NCI-H446 treated with DMSO at 0.1 percent for 48 hours (cell line): ENCODE measurements at regions not wholly inside any gene's neighbourhood (a gene's known extent, or its start where the extent isn't known, plus 50 kb on each side); places are given as distances from the start of the nearest gene placed in this dataset.

ENCODE experiments used
- DNase-seq: peaks from one replicate; lab custom pipeline; 2025; lab: John Stamatoyannopoulos, UW

DNA sequence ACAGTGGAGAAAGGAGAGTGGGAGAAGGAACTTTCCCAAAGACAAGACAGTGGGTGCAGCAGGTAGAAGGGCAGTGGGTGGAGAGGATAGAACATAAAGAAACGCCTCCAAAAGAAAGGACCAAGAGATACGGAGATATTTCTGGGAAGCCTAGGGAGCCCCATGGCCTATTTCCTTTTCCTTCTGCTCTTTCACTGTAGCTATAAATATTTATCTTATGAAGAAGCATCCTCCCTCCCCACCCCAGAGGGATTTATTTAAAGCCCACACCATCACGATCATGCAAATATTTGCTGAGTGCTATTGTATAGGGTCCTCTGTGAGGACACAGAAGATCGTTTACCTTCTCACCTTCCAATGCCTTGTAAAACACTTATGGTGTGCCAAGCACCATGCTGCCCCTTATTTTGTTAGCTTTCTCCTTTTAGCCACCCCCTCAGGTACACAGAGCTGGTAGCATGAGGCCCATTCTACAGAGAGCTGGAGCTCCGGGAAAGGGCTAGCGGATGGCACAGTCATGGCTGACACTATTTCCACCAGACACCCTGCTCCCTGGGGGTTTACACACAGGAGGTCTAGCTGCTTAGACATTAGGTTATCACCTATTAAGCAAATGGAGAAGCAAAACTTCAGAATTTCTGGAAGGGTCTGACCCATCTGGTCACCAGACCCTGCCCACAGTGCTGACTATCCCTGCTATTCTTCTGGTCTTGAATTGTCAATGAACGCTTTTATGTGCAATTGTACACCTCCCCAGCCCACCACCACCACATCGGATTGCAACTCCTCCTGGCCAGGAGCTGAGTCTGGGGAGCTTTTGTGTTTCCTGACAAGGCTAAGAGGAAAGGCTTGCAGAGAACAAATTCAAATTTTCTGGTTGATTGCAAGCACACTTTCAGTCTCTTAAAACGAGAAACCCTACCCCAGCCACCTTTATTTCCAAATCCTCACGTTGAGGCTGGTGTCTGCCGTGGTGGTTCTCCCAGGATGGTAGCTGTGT lies 91.8 kb upstream of the KLF7 start:
- DNase-seq, result no peak

DNA sequence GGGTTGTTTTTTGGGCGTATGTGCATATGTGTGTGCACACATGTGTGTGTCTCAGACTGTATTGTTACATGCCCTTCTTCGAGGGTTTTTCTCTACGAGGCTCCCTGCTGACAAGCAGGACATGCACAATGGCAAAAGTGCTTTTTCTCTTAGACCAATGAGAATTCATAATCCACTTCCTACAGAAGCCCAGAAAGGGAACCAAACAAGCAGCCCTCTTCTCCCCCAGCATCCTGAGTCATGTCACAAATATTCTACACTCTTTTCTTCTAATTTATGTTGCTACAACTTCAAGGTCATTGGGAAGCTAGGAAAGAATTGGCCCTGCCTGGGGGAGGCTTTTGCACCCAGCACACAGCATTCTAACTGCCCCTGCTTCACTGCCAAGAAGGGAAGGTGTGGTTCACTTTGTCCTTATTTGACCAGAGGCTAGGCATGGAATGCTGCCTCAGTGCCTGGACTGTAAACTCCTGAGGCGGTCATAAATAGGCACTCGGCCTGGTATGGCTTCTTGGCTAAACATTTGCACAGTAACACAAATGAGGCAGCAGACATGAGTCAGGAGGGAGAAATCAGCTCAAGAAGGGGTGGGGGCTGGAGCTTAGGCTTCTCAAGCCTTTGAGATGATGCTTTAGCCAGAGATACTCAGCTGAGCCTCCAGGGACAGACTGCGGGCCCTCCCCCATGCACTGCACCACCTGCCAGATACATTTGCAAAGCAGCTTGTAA lies 92.7 kb upstream of the KLF7 start:
- DNase-seq, result peak; percentile 94

DNA sequence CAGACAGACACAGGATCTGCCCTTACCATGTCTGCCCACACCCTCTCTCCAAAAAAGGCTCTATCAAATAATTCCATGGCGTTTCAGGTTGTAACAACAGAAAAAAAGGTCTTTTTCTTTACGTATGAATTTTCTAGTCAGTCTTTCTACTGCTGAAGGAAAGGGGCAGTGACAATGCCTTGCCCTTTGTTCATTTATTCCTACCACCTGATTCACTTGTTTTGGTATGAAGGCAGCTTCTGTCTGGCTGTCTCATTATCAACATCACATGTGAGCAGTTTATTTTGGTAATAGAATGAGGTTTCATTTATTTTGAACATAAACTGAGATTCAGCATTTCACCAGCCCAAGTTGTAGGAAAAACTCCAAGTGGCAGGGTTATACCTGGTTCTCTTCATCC lies 94.3 kb upstream of the KLF7 start:
- no peak for DNase-seq

DNA sequence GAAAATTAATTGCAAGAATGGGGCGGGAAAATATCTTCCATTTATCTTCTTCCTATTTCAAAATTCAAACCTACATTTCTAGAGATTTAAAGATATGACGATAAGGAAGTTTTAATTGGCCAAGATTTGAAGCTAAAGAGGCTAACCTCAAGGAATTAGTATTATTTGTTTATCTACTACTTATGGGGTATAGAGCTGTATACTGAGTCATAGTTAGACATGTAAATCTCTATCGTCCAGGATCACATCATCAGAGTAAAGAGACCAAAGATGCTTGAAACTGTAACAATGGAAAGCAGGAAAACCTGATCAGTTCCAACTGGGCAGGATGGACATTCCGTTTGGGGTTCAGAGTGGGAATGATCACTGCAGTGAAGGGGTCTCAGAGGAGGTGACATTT lies 95.2 kb upstream of the KLF7 start:
- no peak for DNase-seq

DNA sequence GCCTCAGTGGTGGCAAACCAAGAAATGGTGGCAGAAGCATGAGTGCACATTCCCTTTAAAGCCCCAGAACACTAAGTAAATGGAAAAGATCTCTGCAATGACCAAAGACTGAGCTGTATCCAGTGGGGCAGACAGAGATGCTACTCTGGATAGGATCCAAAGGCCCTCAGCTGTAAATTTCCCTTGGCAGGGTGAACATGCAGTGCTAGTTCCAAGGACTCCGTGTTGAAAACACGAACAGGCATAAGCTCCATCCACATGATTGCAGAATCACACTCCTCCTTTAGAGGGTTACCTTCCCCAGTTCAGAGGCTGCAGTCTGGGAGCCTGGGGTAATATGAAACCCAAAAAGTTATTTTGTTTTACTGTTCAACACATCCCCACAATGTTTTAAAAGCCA lies 98.6 kb upstream of the KLF7 start:
- DNase-seq, result peak; percentile 83

DNA sequence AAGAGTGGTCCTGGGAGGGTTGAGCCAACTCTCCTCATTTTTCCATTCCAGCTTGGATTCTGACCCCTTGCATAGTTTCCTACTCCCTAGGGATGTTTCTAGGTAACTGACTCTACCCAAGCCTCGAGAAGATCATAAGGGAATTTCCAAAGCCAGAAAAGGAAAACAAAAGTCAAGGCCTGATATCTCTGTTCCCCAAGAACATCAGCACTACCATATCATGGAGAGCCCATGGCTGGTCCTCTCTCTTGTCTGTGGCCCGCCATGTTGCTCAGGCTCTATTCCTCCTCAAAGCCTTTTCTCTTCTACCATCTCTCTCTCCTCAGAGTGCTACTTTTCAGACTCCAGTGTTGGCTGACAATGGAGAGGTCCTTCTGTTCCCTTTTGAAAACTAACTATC lies 99.6 kb upstream of the KLF7 start:
- DNase-seq, result no peak

DNA sequence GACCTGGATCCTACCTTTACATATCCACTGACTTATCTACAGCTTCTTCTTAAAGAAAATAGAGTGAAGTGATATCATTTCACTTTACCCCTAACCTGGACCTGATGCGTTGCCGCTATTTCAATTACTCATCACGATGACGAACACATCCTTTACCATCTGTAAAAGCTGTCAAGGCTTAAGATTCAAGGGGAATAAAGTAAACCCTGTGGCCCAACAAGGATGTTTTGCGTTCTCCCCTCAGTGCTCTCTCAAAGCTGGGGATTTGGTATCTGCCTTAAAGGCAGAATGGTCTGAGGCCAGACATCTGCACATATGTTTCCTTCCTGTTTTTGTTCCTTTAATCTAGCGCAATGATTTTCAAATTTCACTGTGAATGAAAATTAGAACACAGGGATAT lies 100.1 kb upstream of the KLF7 start:
- DNase-seq, result no peak

DNA sequence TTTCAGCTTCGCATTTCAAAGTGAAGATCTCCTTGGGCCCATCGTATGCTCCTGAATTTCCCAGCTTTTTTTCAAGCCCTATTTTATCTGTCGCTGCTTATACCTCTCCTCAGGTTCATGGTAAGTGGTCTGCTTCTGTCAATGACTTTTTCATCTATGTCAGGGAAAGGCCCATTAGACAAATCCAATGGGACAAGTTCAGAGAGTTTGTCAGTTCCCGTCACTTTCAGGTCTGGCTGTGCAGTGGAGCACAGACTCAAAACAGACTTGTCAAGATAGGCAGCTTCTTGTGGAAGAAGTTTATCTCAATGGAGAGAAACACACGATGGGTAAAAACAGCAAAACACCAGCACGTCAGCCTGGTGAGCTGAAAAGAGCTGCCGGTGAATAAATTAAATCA lies 100.9 kb upstream of the KLF7 start:
- no peak for DNase-seq

DNA sequence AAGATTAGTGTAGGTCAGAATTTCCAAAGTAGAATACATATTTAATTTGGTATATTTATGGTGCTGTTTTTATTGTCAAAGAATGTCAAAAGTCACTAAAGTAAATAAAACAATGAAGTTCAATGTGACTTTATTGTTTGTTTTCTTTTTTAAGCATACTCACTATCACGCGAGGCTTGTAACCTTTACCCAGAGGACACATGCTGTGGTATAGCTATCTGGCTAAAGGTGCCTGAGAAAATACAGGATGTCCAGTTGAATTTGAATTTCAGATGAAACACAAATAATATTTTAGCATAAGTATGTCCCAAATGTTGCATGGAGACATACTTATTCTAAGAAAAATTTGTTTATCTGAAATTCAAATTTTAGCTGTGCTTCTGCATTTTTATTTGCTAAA lies 103.3 kb upstream of the KLF7 start:
- DNase-seq, result no peak

DNA sequence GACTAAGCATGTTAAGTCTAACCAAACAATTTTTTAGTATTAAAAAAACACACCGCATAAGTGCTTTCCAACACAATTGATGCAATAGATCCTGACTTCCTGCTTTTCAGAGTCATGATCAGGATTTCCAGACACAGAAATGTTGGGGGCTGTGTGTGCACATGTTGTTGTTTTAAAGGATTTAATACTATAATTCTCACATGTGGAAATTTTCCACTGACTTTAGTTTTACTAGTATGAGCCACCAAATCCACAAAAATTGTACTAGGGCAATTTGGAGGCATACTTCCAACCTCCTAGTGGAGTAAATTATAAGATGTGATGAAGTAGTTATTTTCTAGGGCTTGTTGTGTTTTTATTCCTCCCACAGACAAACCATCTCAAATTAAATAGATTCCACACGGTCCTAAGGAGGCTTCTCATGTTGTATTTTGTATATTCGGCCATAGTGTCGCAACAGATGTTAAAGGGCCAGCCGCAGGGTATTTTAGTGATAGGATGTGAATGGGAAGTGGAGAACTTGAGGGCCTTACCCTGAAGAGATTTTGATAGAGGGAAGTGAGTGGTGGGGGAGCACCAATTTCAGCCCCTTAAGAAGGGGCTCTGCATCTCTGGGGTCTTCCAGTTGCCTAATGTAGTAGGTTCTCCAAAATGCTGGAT lies 108.9 kb upstream of the KLF7 start:
- no peak for DNase-seq

DNA sequence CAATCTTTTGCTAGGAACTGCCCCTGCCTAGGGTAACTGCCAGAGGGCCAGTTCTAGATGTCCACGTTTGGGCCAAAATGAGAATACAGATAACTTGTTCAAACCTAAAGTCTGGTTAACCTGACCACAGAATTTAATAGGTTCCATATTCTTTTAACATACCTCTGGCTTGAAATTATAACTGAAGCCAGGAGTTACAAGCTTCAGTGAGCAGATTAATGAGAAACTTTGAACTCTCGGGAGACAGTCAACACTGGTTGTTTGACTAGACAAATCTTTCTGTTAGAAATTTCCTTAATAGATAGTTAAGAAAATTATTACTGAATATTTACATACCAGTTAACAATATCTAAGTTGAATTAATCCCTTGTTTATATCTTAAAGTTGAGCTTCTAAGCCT lies 110.0 kb upstream of the KLF7 start:
- DNase-seq, result no peak

DNA sequence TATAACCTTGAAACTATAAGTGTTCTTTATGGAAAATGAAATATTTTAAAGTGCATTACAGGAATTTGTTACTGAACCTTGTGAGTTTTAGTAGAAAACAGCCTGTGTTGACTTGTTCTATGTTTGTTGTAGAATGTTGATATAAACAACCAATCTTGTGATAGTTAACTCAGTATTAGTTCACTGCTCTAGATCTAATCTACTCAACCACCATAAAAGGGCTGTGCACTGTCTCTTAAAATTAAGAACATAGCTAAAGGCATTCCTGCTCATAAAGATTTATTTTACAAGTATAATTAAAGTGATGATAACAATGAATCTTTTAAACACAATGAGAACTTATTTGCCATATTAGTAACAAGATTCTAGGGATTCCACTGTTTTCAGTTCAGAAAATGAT lies 110.5 kb upstream of the KLF7 start:
- no peak for DNase-seq

DNA sequence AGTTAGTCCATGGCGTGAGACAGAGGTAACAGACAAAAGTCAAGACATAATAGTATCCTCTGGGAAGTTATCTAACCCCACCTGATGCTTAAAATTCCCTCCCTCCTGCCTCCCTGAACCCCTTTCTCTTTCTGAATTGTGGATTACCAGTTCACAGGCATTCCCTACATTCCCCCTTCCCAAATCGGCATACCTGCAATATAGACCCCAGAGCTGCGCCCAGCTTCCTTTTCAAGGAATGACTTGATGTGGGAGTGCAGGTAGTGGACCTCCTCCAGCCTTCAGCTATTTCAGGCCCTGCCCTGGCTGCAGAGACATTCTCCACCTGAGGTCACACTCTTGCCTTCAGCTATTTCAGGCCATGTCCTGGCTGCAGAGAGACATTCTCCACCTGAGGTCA lies 111.1 kb upstream of the KLF7 start:
- no peak for DNase-seq

DNA sequence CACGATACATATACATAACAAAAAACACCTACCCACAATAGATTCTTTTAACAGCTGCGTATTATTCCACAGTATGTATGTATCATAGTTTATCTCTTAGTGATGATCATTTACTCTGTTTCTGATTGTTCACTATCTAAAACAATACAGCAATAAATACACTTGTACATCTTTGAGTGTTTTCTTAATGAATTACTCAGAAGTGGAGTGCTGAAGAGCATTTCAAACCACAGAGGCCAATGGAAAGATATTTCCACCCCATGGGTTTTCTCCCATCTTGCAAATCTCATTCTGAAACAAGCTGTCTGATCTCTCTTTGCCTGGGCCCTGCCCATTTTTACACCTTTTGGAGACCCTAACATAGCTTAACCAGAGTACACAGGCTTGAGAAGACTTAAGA lies 113.8 kb upstream of the KLF7 start:
- DNase-seq, result no peak

DNA sequence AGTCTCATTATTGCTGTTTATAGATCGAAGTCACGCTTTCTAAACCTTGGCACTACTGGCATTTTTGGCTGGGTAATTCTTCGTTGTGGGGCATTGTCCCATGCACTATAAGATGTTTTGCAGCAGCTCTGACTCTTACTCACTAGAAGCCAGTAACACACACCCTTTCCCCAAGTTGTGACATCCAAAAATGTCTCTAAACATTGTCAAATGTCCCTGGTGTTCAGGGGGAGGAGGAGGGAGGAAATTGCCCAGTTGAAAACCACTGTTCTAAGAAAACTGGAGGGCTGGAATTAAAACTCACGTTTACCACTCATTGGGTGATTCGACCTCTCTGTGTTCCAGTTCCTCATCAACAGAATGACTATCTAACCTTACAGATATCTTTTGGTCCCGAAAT lies 115.7 kb upstream of the KLF7 start:
- no peak for DNase-seq

DNA sequence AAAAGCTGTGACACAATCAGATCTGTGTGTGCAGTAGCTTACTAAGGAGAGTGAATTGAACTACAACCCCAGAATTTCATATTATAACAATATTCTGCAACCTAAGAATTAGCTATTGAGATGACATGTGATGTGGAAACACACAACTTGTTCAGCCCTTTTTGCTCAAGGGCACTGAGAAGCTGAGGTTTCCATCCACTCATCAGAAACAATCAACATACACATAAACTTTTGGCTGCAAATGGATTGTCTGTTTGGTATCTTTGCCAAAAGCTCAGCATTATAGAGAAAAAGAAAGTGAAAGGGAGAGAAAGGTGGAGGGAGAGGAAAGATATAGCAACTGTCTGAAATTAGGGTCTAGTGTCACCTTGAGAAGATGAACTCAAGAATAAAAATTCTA lies 117.2 kb upstream of the KLF7 start:
- no peak for DNase-seq

DNA sequence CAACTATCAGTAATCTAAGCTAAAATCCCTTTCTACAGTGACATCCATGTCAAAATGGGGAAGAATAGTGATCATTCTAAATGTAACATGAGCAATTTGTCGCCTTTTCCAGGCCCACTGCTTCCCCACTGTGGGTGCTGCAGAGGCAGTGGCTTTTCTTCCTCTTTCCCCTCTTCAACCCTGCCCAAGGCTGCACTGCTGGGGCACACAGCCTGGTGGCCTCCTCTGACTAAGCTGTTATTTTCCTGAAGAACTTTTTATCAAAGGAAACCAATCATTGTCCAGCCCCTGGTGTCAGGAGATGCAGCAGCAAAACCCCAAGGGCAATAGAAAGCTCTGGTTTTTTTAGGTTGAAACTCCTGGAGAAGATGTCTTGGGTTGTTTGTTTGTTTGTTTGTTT lies 117.6 kb upstream of the KLF7 start:
- no peak for DNase-seq

DNA sequence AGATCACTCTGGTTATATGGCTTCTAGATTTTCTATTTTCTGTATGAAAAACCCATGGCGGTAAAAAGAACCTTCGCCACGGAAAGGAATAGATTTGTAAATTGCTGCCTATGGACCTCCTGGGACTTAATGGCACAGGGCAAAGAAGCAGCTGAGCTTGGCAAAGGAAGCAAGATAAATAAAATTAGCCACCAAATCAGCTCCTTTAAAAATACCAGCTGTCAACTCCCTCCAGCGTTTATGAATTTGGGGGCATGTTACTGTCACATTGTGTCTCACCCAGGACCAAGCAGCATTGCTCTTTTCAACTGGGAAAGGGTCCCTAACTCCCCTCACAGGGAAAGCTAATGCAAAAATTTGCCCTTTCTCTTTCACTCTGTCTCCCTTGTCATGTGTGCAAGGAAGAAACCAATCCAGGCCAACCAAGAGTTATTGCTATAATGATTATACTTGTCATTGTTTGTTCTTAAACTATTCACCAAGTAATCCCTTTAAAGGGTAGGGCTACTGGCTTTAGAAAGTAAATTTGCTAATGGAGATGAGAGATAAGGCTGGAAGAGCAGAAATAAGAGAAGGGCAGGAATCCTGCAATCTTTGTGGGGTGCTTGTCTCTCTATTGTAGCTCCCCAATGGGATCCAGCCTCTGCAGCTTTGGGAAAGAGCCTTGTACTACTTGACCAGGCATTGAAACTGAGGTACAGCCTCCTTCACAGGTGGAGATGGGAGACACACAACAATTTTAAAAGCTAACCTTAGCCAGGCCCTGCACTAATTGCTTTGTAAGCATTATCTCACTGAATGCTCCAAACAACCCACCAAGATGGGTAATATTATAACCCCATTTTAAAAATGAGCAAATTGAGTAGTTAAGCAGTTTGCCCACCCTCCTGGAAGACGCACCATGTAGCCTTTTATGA lies 119.1 kb upstream of the KLF7 start:
- peak; percentile 36 for DNase-seq

DNA sequence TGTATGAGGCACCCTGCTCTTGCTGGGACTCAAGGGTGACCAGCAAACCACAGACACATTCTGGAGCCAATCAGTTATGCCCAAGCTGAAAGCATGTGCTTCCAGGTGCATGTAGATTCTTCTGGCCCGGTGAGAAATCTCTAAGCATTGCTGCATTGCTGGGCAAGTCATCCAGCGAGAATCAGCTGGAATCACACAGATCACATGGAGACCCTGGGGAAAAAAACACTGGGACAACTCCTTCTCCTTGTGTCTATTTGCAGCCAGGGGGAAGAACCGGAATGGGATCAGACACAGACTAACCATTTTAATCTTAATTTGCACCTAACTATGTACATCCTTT lies 119.7 kb upstream of the KLF7 start:
- DNase-seq, result no peak

DNA sequence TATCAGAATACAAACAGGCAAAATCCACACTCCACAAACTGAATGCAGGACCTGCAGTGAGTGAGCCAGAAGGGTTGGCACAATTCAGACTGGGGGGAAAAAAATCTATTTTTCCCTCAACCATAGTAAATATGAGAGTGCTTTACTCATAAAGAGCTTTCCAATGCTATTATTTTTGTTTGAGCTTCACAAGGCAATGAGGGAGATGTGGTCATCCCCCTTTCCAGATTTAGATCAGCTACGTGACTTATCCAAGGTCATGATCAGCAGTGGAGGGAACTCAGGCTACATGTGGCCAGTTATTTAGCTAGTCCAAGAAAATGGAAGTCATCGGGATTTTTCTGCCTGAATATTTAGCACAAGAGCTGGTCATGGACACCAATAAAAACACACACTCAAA lies 120.4 kb upstream of the KLF7 start:
- no peak for DNase-seq

DNA sequence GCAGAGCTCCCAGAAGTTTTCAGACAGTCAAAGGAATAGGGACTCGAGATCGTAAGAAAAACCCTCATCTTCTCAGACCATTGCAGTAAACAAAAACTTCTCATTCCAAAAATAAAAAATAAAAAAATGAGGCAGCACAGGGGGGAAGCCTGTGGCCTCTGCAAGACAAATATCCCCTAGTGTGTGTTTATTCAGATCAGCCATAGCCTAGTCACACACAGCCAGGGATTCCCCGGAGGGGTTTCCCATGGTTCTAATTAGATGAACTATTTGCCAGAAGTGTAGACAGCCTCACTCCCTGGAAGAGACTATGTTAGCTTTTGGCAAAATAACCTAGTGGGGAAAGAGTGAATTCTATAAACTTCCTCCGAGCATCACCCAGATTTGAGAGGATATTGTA lies 122.9 kb upstream of the KLF7 start:
- no peak for DNase-seq
